SW480 (cell line): ENCODE measurements at regions not wholly inside any gene's neighbourhood (a gene's known extent, or its start where the extent isn't known, plus 50 kb on each side); places are given as distances from the start of the nearest gene placed in this dataset.

ENCODE experiments used
- DNase-seq: peaks from one replicate; pipeline ENCODE4 v3.0.0-alpha.2; 2016; ENCODE audit warnings: low spot score

DNA sequence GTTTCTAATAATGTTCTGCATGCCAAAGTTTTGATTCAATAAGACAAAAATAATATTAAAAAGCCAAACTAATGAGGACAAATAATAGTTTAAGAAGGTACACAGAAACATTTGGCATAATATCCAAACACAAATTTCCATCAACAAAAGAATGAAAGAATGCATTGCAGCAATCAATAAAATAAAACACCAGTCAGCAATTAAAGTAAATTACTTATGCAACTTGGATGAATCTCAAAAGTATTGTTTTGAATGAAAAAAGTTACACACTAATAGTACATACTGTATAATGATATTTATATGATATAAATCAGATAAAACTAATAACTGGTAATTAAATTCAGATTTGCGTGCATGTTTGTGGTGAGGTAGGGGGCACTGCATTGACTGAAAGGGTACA is 285.5 kb upstream of the PCDH10 start:
- no peak for DNase-seq

DNA sequence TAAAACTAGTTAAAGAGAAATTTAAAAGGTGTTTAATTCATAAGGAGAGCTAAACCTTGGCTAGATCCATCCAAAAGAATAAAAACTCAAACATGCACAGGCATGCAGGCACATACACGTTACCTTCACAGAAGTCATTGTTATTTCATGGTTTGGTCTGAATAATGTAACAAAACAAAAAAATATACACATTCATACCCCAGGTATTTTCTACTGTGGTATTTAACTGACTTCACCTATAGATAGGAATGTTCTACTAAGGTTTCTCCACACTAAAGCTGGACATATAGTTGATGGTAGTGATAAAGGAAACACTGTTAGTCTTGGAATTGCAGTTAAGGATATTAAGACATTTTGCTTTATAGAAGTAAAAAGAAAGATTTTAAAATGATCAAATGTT is 283.6 kb upstream of the PCDH10 start:
- DNase-seq = no peak

DNA sequence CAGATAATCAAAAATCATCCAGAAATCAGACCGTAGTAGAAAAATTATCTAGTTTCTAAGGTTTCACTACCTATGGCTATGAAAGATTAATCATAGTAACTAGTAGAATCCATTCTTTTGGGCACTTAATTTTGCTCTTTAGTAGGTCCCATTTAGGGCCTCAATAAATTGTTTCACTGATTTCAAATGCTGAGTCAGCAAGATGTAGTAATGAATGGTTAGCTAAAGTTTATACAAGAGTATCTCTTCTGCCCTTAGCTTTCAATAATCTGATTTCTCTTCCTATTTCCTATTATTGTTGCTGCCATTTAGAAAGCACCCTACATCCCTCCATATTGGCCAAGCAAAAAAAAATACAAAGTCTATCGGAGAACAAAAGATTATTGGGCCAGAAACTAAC is 283.2 kb upstream of the PCDH10 start:
- DNase-seq = no peak

DNA sequence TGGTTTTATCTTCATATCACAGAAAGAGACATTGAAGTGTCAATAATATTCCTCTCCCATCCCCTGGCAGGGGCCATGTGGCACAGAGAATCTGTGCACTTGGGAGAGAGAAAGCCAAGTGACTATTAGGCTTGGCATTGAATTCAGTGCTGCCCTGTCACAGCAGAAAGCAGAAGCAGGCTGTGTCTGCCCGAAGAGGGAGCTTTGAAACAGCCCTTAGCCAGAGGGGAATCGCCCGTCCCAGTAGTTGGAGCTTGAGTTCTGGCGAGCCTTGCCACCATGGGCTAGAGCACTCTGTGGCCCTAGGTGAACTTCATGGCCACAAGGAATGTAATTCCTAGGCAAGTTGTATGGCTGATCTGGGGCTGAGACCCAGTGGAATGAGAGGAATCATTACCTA is 282.5 kb upstream of the PCDH10 start:
- DNase-seq = no peak

DNA sequence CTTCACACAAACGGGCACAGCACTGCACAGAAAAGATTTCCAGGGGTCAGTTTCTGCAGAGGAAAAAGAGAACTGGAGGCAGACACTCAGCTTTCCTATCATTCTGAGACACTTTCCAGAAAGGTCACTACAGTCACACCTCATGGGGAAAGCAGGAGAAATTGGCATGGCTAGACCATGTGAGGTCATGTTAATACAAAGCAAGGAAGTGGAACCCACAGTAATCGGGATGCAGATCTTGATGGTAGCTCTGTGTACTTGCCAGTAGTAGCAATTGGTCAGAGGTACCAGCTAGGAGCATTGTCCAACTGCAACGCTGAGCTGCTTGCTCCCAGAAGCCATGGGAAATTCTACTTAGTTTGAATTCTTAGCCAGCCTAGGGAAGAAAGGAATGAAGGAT is 255.3 kb upstream of the PCDH10 start:
- no peak for DNase-seq

DNA sequence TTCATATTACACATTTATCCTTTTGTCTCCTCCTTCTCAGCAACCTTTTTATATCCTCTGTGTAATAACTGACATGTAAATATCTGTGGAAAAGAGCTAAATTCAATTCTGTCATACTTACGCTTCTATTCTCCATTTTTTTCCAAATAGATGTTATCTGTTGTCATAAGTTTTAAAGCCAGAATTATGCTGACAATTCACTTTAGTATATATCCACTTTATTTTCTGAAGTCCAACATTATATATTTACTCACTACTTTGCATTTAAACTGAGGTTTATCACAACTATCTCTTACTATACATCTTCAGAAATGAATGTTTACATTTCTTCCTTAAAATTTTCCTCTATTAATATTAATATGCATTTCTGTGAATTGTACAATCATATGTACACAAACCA is 247.9 kb upstream of the PCDH10 start:
- no peak for DNase-seq

DNA sequence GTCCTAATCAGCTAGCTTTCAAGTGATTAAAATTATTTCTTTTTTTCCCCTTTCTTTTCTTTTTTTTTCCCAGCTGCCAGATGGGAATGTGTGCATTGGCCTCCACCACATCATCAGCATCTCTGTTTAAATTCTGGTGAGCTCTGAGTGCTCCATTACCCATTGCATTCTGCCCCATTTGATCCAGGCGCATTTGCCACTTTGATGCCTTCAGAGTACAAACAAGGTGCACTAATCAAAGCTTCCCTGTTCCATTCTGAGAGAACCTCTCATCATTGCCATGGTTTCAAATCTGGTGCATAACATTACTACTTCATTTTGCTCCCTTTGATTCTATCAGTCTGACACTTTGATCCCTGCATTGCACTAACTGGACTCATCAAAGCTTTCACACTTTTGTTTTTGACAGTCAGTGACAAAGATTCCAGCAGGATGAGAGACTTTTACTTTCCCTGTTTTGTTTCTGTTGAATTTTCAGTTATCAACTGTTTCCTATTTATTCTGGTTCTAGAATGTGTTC is 238.8 kb upstream of the PCDH10 start:
- no peak for DNase-seq

DNA sequence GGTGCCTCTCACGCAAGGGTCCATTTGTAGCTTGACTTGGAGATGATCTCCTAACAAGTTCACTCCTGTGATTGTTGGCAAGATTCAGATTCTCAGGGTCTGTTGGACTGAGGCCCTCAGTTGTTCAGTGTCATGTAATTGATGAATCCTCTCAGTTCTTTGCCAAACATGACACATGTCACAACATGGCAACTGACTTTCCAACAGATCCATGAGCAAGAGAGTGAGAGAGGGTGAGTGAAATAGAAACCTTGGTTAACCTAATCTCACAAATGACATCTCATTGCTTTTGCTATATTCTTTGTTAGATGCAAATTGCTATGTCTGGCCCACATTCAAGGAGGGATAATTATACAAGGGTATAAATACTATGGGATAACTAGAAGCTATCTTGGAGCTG is 231.0 kb upstream of the PCDH10 start:
- DNase-seq = no peak

DNA sequence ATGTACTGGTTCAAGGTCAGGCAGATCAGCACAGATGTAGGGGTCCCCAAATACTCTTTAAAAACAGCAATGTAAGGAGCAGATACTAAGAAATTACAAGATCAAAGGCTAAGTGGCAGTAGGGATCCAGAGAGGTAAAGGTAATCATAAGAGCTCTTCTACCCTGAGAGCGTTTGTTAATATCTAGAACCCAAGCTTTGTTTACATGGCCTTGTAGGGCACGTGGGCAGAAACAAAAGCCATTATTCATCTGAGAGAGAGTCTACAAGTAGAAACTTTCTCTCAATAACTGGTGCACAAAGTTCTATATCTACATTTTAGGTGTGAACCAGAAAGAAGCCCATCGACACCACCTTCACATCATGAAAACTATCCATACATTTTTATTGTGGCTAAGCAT is 225.6 kb upstream of the PCDH10 start:
- no peak for DNase-seq

DNA sequence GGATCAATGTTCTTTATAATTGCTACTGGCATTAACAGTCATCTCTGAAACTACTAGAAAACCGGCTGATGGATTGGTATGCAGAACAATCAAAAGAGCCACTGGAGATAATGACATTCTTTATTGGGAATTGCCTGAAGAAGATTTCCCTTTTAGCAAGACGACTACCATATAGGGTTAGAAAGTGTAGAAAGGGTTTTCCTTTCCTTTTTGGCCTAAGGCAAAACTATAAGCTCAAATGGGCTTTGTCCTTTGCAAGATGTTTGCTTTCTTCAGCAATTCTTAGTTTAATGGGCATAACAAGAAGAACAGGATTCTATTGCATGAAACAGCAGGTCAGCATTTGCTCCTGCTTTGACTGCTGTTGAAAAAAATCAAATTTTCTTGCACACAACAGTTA is 214.2 kb upstream of the PCDH10 start:
- no peak for DNase-seq

DNA sequence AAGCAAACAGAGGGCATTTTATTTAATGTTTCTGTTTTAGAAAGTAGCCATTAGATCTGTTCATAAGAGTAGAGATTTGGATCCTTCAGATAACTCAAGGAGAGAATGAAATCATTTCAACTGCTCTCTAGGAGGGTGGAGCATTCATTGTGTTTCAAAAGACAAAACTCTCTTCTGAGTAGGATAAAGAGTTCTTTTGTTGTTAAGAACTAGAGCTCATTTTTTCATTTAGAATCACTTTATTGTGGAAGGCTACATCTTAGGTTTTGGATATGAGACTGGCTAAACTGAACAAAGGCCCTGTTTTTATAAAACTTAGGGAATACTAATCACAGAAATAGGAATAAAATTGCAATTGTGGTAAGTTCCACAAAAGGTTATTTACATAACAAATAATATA is 193.9 kb upstream of the PCDH10 start:
- DNase-seq = no peak

DNA sequence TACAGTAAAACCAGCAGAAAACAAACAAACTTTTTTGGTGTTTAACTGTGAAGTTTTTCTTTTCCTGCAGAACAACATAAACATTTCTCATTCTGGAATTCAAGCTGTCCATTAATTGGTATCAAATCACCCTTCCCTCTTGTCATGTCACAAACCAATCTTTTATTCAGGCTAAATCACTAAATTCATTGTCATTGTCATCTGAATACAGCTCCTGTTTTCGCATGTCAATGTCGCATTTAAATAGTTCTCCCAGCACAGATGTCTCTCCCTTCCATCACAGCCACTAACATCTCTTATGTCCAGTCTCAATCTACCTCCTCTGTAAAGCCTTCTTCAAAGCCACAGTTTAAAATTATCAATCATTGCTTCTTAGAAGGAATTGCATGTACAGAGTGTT is 192.1 kb upstream of the PCDH10 start:
- no peak for DNase-seq

DNA sequence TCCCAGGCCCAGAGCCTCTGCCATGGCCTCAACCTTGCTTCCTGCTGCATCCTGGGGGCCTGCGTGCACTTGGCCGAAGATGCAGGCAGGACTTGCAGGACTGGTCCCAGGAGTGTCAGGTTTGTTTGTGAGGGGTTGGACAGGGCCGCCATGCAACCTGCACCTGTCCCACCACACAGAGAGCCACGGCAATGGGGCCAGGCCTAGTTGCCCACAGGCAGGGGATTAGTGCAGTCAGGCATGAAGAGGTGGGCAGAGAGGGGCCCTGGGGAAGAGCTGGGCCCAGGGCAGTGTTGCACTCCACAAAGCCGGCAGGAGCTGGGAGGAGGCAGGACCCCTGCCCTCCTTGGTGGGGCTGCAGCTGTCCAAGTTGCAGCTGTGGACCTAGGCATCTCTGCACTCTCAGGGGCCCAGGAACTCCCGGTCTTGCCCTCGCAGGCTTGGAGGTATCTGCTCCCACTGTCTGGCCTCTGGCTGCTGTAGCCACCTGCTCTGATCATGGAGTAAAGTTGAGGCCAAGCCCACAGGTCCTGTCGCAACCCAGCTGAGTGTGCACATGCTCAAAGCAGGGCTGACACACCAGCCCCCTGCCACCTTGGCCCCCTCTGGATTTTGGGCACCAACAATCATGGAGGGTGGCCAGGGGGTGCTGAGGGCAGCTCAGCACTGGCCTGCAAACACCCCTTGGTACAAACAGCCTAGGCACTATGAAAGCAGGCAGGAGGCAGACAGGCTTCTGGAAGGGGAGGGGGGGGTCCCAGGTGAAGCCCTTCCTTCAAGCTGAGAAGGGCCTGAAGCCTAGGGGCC is 190.4 kb upstream of the PCDH10 start:
- DNase-seq = no peak

DNA sequence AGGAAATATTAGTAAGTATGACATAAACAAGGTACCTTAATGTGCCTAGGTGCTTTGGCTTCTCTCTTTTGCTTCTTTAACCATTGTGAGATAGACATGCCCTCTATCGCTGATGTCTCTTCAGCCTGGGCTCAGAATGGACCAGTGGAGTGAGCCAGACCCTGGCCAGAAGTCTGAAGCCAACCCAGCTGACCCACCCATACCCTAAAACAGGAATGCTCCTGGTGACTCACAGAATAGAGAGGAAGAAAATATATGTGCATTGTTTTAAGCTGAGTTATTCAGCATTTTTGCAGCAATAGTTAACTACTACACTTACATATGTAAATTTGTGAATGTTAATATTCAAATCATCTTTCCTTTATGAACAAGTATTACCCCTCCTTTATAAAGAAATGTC is 167.5 kb upstream of the PCDH10 start:
- no peak for DNase-seq

DNA sequence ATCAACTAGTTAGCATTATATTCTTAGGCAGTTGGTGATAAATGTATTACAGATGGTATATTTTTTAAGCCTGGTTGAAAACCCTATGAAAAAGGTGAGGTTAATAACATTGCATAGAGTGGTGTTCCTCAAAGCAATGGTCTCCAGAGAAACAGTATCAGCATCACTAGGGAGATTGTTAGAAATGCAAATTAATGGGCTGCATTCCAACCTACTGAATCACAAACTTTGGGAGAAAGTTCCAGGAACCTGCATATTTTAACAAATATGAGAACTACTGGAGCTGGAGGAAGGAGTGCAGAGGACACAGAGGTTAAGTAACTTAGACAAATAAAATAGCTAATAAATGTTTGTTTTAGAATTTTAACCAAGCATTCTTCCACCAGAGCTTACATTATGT is 166.9 kb upstream of the PCDH10 start:
- DNase-seq = no peak

DNA sequence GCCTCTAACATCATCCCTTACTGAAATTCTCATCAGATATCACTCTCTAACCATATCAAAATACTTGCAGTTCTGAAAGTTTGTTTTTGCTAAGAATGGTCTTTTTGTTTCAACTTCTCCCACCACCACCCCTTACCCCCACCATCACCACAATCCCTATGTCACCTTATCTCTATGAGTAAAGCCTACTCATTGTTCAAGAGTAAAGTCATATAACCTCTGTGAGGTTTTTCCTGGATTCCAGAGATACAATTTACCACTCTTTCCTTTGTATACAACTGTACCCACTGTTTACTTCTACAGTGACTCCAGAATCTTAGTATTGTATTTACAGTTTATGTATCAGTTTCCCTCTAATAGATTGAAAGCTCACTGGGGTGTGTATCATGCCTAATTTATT is 158.0 kb upstream of the PCDH10 start:
- DNase-seq = no peak

DNA sequence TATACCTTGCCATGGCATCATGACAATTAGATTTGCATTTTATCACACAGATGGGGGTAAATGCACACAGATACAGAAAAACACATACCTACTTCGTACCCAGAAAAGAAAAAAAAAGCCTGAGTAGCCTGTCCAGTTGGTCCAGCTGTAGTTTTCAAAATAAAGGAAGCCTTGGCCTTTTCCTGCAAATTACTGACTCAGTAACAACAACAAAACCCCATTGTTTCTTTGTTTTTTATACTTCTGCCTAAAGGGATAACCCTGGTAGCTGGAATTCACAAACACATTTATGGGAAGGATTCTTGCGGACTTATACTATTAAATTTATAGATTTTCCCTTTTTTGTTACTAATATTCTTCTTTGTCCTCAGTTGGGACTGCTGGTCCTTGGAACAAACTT is 156.4 kb upstream of the PCDH10 start:
- DNase-seq = no peak

DNA sequence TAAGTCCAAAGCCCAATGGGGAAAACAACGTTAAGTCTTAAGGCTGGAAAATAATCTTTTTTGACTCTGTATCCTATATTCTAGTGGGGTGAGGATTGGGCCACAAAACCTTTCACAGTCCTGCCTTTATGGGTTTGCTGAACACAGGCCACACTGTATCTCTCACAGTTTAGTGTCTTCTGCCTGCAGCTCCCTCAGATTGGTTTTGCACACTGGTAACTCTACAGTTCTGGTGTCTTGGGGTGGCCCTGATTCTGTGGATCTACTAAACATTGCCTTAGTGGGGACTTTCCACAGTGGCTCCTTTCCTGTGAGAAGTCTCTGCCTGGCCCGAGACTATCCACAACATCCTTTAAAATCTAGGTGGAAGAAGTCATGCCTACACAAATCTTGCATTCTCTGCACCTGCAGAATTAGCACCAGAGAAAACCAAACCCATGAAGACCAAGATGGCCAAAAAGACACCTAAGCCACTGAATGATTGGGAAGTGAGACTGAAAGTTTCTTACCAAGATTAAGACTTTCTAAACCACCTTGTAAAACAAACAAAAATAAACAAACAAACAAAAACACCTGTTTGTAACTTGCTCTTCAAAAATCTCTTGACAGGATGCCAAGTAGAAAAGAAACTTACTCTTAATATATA is 150.4 kb upstream of the PCDH10 start:
- DNase-seq = no peak

DNA sequence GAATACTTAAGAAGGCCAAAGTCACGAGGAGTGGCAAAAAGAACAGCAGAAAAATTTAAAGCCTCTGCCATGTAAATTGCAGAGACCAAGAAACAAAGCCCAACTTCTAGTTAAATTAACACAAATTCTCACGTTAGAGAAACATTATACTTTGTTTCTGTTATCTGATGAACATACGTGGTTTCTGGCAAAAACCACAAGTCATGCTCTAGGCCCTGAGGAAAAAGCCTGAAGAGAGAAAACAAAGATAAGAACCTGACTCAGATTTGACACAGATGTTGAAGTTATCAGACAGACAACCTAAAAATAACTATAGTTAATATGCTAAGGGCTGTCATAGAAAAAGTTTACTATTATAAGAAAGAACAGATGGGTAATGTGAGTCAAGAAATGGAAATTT is 149.1 kb upstream of the PCDH10 start:
- no peak for DNase-seq

DNA sequence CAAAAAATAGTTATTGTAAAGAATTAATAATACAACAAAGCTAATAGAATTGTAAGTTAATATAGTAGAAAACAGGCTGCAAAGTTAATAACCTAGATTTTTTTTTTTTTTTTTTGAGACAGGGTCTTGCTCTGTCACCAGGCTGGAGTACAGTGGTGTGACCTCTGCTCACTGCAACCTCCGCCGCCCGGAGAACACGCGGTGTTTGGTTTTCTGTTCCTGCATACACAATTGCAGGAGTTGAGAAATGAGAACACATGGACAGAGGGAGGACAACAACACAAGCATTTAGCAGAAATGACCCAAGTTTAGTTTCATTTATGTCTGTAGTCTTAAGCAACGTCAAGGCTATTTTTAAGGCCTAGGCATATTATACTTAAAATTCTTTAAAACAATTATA is 145.9 kb upstream of the PCDH10 start:
- DNase-seq = no peak

DNA sequence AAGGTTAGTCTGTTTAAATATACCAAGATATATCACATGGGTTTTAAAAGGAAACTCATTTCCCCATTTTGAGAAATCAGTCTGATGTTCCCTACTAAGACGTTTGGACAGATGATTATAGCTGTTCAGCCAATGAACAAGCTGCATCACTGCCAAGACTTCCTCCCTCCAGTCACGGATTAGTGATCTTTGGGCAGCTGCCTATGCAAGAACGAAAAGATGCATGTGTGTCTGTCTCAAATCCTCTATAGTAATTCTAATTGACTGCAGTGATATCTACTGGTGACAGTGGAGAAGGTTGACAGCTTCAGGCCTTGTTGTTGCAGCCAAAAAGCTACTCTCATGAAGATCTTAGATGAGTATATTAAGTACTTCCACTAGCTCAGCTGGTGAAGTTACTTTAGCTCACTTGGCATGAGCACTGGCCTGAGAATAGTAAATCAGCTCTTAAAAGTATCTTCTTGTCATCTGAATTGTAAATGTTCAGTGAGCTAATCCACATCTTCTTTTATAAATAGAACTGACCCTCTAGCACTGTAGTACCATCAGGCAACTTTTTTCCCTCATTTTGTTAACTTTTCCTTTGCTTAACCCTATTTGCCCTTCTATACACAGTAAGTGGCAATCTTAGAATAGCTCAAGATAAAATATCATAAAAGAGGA is 134.5 kb upstream of the PCDH10 start:
- no peak for DNase-seq

DNA sequence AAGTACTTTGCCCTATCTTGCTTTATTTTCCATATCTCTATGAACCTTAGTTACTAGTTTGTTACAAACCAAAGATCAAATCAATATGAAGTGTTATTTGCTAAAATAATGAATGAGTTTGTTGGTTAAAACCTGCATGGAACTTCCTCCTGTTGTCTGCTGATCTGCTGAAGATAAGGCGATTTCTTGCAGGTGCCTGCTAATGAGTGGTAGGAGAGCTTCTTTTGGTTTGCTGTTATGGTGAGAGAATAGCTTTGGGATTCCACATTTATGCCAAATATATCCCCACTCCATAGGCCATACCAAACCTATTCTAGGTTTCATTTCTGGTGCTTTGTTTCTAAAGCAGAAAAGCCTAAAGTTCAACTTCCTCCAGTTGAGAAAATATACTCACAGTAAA is 103.8 kb upstream of the PCDH10 start:
- no peak for DNase-seq

DNA sequence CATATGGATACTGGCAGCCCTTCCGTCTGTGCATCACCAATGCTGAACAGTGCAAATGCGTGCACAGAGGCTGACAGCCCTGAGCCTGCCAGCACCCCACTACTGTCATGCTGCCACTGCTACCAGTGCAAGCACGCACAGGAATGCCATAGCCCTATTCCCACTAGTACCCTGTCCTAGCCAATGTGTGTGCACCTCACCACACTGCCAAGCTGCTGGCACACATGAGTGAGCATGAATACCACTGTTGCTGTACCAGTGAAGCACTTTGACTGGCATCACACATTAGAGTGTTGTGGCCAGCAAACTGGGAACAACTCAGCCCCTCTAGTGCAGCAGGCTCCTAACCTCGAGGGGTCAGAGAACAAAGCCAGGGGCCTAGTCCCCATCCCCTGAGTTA is 102.9 kb upstream of the PCDH10 start:
- DNase-seq = no peak
